ENCODE measurements at regions not wholly inside any gene's neighbourhood (a gene's known extent, or its start where the extent isn't known, plus 50 kb on each side); places are given as distances from the start of the nearest gene placed in this dataset.

DNA sequence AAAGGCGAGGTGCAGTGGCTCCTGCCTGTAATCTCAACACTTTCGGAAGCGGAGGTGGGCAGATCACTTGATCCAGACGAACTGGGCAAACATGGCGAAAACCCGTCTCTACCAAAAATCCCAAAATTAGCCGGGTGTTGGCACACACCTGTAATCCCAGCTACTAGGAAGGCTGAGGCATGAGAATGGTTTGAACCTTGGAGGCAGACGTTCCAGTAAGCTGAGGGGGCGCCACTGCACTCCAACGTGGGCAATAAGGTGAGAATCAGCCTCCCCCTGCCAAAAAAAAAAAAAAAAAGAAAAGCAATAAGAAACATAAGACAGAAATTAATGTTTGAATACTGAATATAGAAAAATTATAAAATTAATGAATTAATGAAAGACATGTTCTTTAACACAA, 928.7 kb downstream of the LRFN5 start:
- ATAC-seq (ENCODE audit: insufficient read depth, low read depth) (no peak), DNase-seq (no peak)
- H3K36me3 ChIP-seq (ENCODE audit: insufficient read depth, low read length), result no peaks in the 10 kb centered on the region
- no peak overlapping the region for H3K4me2 ChIP-seq (ENCODE audit: insufficient read depth, low read length)
- no peak overlapping the region for H3K9ac ChIP-seq (ENCODE audit: low read depth, low read length)
- H4K20me1 ChIP-seq (ENCODE audit: insufficient read depth, low read length), result no peaks in the 10 kb centered on the region
- no peaks in the 10 kb centered on the region for H3K9me3 ChIP-seq (ENCODE audit: insufficient read depth, low read length, severe bottlenecking)
- TF ChIP-seq EZH2 (IDR thresholded peaks at IDR 0.05; ENCODE audit: borderline replicate concordance, low read depth, low read length, severe bottlenecking) (no peak), CTCF (IDR thresholded peaks at IDR 0.05; ENCODE audit: borderline replicate concordance, extremely low read depth, low read length, poor library complexity, severe bottlenecking) (no peak)
- no peak overlapping the region for H3K27ac ChIP-seq (ENCODE audit: low read length)
- H2AFZ ChIP-seq (ENCODE audit: low read depth, low read length), result no peak overlapping the region
- H3K4me1 ChIP-seq (ENCODE audit: insufficient read depth, low read length), result no peaks in the 10 kb centered on the region
- no peaks in the 10 kb centered on the region for H3K79me2 ChIP-seq (ENCODE audit: insufficient read depth, low read length)
- H3K4me3 ChIP-seq (ENCODE audit: low read depth in 1 of 2, low read length in 2 of 2), result no peak overlapping the region
- no peaks in the 10 kb centered on the region for H3K27me3 ChIP-seq (ENCODE audit: insufficient read depth, low read length, poor library complexity)

DNA sequence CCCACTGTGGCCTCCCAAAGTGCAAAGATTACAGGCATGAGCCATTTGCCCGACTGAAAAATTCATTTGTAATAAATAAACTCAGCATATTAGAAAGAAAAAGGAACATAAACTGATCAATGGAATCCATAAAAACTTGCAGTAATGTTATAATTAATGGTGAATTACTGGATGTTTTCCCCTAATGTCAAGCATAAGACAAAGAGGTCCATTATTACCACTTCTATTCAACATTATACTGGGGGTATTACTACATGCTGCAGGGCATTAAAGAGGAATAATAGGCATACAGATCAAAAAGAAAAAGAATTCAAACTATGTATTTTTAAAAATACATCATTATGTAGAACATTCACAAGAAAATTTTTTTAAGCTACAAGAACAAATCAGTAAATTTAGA, 926.8 kb downstream of the LRFN5 start:
- no peak overlapping the region for H3K4me2 ChIP-seq (ENCODE audit: insufficient read depth, low read length)
- H3K9ac ChIP-seq (ENCODE audit: low read depth, low read length), result no peak overlapping the region
- ATAC-seq (ENCODE audit: insufficient read depth, low read depth) (no peak), DNase-seq (no peak)
- H3K9me3 ChIP-seq (ENCODE audit: insufficient read depth, low read length, severe bottlenecking), result no peaks in the 10 kb centered on the region
- no peaks in the 10 kb centered on the region for H4K20me1 ChIP-seq (ENCODE audit: insufficient read depth, low read length)
- H3K4me1 ChIP-seq (ENCODE audit: insufficient read depth, low read length), result no peaks in the 10 kb centered on the region
- no peaks in the 10 kb centered on the region for H3K79me2 ChIP-seq (ENCODE audit: insufficient read depth, low read length)
- no peak overlapping the region for H3K4me3 ChIP-seq (ENCODE audit: low read depth in 1 of 2, low read length in 2 of 2)
- no peaks in the 10 kb centered on the region for H3K27me3 ChIP-seq (ENCODE audit: insufficient read depth, low read length, poor library complexity)
- H3K27ac ChIP-seq (ENCODE audit: low read length), result no peak overlapping the region
- no peak overlapping the region for H2AFZ ChIP-seq (ENCODE audit: low read depth, low read length)
- TF ChIP-seq CTCF (IDR thresholded peaks at IDR 0.05; ENCODE audit: borderline replicate concordance, extremely low read depth, low read length, poor library complexity, severe bottlenecking) (no peak), EZH2 (IDR thresholded peaks at IDR 0.05; ENCODE audit: borderline replicate concordance, low read depth, low read length, severe bottlenecking) (no peak)
- no peaks in the 10 kb centered on the region for H3K36me3 ChIP-seq (ENCODE audit: insufficient read depth, low read length)

DNA sequence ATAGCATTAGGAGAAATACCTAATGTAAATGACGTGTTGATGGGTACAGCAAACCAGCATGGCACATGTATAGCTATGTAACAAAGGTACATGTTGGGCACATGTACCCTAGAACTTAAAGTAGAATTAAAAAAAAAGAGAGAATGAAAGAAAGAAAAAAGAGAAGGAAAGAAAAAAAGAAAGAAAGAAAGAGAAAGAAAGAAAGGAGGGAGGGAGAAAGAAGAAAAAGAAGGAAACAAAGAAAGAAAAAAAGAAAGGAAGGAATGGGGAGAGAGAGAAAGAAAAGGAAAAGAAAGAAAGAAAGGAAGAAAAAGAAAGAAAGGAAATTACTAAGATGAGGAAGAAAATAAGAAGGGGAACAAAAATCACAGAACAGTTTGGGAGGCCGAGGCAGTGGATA, 925.5 kb downstream of the LRFN5 start:
- Histone ChIP-seq H3K36me3 (ENCODE audit: insufficient read depth, low read length) (no peaks in the 10 kb centered on the region), H3K9me3 (ENCODE audit: insufficient read depth, low read length, severe bottlenecking) (no peaks in the 10 kb centered on the region), H3K27me3 (ENCODE audit: insufficient read depth, low read length, poor library complexity) (no peaks in the 10 kb centered on the region), H3K4me3 (ENCODE audit: low read depth in 1 of 2, low read length in 2 of 2) (no peak overlapping the region), H3K27ac (ENCODE audit: low read length) (no peak overlapping the region), H3K4me1 (ENCODE audit: insufficient read depth, low read length) (no peaks in the 10 kb centered on the region), H3K9ac (ENCODE audit: low read depth, low read length) (no peak overlapping the region), H2AFZ (ENCODE audit: low read depth, low read length) (no peak overlapping the region), H4K20me1 (ENCODE audit: insufficient read depth, low read length) (no peaks in the 10 kb centered on the region), H3K4me2 (ENCODE audit: insufficient read depth, low read length) (no peak overlapping the region), H3K79me2 (ENCODE audit: insufficient read depth, low read length) (no peaks in the 10 kb centered on the region)
- DNase-seq (no peak), ATAC-seq (ENCODE audit: insufficient read depth, low read depth) (no peak)
- TF ChIP-seq CTCF (IDR thresholded peaks at IDR 0.05; ENCODE audit: borderline replicate concordance, extremely low read depth, low read length, poor library complexity, severe bottlenecking) (no peak), EZH2 (IDR thresholded peaks at IDR 0.05; ENCODE audit: borderline replicate concordance, low read depth, low read length, severe bottlenecking) (no peak)

DNA sequence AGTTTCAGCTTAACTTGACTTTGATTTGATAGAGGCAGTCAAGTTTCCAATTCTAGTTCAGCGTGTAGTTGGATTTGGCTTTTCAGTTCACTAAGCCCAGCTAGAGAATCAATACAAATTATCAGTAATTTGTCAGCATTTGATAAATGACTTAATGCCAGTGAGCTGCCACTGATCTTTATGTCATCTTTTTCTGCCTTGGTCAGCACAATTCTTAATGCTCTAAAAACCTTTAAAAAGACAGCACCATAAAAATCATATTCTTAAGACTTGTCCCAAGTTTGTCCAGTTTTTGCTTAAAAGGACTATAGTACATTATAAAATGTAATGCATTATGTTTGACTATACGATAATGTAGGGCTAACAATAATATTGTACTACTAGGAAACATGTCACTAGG, 920.5 kb downstream of the LRFN5 start:
- no peak overlapping the region for H2AFZ ChIP-seq (ENCODE audit: low read depth, low read length)
- no peaks in the 10 kb centered on the region for H4K20me1 ChIP-seq (ENCODE audit: insufficient read depth, low read length)
- no peak for DNase-seq
- H3K36me3 ChIP-seq (ENCODE audit: insufficient read depth, low read length), result no peaks in the 10 kb centered on the region
- no peaks in the 10 kb centered on the region for H3K4me1 ChIP-seq (ENCODE audit: insufficient read depth, low read length)
- no peak overlapping the region for H3K4me3 ChIP-seq (ENCODE audit: low read depth in 1 of 2, low read length in 2 of 2)
- no peaks in the 10 kb centered on the region for H3K27me3 ChIP-seq (ENCODE audit: insufficient read depth, low read length, poor library complexity)
- no peak overlapping the region for H3K9ac ChIP-seq (ENCODE audit: low read depth, low read length)
- H3K4me2 ChIP-seq (ENCODE audit: insufficient read depth, low read length), result no peak overlapping the region
- ATAC-seq (ENCODE audit: insufficient read depth, low read depth), result no peak
- H3K79me2 ChIP-seq (ENCODE audit: insufficient read depth, low read length), result no peaks in the 10 kb centered on the region
- no peak overlapping the region for H3K27ac ChIP-seq (ENCODE audit: low read length)
- H3K9me3 ChIP-seq (ENCODE audit: insufficient read depth, low read length, severe bottlenecking), result no peaks in the 10 kb centered on the region
- no peak for TF ChIP-seq CTCF (IDR thresholded peaks at IDR 0.05; ENCODE audit: borderline replicate concordance, extremely low read depth, low read length, poor library complexity, severe bottlenecking)
- TF ChIP-seq EZH2 (IDR thresholded peaks at IDR 0.05; ENCODE audit: borderline replicate concordance, low read depth, low read length, severe bottlenecking), result no peak

All from DND-41 (cell line).